NCI-H2107 treated with DMSO at 0.1 percent for 48 hours (cell line): ENCODE measurements at regions not wholly inside any gene's neighbourhood (a gene's known extent, or its start where the extent isn't known, plus 50 kb on each side); places are given as distances from the start of the nearest gene placed in this dataset.
A peak's percentile ranks its signal among the peaks of the same experiment; 100 is the strongest.

Source experiments
- DNase-seq: peaks from one replicate; lab custom pipeline; 2025; ENCODE audit not compliant: unreplicated experiment; lab: John Stamatoyannopoulos, UW

DNA sequence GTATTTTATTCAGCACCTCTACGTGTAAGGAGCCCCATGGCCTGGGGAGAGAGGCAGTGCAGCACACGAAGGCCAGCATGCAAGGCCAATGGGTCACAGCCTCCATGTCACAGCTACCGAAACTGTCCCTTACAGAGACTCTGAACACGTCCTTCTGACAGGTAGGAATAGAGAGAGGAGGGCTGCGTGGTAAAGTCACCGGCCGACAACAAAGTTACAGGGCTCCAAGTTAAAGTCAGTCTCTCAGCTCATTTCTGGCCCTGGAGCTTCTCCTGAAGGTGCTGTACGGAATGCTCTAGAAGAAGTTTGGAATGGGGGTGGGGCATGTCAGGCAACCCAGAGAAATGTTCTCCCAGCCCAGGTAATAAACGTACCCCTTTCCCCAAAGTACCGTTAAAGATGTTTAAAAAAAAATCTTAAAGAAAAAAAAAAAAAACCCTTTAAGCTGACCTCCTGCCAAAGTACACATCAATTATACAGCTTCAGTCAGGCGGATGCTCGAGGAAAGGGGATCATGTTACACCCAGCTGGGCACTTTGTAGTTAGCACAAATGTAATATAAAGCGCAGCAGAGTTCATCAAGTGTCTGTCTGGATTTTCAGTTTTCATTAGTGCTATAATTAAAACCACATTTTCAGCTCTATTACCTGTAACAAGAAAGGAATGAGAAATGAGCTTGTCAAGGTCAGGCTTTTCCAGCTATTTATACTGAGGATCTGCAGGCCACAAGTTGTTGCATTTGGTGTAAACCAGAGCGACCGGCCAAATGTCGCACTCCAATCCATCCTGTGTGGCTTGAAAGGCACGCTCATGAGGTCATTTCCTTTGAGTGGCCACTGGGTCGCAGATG lies 53.3 kb upstream of the CDKN3 start:
- peak; percentile 98 for DNase-seq

DNA sequence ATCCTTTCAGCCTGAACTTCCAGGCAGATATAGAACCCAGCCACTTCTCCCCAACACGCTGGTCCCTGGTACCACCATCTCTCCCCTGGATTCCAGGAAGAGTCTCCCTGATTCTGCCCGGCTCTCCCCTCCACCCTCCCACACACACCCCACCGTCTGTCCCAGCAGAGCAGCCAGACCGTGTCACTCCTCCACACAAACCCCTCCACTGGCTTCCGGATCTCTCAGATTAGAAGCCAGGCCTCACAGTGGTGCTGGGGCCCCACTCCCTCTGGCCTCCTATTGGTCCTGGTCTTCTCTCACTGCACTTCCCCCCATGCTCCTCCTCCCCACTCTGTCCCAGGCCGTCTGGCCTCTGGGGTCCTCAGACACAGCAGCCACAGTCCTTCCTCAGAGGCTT lies 52.4 kb upstream of the CDKN3 start:
- DNase-seq, result no peak

DNA sequence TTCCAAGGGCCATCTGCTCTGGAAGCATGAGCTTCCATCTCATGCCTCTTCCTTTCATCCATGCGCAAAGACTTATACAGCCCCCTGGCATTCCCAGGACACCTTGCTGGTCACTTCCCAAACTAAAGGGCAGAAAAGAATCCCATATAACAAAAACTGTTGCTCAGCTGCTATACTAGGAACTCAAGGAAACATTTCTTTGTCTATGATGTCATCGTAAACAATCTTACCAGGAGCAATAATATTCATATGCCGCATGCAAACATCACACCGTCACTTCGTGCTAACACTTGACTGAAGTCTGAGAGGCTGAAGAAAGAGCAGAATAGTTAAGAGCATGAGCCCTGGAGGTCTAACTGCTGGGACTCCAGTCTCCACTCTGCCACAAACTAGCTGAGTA lies 50.5 kb upstream of the CDKN3 start:
- DNase-seq, result no peak
